ENCODE measurements at regions not wholly inside any gene's neighbourhood (a gene's known extent, or its start where the extent isn't known, plus 50 kb on each side); places are given as distances from the start of the nearest gene placed in this dataset.

DNA sequence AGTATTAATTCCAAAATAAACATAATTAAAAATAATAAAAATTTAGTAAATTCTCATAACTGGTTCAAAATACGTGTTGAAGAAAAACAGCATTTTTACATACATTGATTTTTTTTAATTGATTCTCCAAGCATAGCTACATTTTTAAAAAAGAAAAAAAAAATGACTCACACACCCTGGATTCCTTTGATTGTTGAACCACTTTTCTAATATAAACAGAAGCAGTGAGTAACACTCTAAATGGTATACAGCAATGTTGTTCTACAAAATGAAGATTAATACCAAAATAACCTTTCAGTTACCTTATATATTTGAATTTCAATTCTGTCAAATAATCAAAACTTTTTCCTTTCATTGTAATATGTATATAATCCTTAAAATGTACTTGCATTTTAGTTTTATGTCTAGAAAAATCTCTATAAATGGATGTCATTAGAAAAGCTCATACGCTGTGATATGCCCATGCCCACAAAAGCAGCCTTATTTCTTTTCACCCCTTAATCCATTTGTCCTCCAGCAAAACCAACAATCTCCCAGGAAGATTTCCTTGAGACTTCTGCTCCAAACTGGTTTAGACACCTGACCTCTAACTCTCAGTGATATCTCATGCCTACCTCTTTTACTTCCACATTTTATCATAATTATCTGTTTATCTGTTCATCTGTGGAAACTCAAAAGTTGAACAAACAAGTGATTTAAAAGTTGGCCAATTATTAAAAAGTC, 246.4 kb upstream of the NR5A2 start:
- TF ChIP-seq, protein P1, sequence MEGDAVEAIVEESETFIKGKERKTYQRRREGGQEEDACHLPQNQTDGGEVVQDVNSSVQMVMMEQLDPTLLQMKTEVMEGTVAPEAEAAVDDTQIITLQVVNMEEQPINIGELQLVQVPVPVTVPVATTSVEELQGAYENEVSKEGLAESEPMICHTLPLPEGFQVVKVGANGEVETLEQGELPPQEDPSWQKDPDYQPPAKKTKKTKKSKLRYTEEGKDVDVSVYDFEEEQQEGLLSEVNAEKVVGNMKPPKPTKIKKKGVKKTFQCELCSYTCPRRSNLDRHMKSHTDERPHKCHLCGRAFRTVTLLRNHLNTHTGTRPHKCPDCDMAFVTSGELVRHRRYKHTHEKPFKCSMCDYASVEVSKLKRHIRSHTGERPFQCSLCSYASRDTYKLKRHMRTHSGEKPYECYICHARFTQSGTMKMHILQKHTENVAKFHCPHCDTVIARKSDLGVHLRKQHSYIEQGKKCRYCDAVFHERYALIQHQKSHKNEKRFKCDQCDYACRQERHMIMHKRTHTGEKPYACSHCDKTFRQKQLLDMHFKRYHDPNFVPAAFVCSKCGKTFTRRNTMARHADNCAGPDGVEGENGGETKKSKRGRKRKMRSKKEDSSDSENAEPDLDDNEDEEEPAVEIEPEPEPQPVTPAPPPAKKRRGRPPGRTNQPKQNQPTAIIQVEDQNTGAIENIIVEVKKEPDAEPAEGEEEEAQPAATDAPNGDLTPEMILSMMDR (conservative IDR thresholded peaks at IDR 0.05) = no peak
- H3K27ac ChIP-seq = no peak overlapping the region

DNA sequence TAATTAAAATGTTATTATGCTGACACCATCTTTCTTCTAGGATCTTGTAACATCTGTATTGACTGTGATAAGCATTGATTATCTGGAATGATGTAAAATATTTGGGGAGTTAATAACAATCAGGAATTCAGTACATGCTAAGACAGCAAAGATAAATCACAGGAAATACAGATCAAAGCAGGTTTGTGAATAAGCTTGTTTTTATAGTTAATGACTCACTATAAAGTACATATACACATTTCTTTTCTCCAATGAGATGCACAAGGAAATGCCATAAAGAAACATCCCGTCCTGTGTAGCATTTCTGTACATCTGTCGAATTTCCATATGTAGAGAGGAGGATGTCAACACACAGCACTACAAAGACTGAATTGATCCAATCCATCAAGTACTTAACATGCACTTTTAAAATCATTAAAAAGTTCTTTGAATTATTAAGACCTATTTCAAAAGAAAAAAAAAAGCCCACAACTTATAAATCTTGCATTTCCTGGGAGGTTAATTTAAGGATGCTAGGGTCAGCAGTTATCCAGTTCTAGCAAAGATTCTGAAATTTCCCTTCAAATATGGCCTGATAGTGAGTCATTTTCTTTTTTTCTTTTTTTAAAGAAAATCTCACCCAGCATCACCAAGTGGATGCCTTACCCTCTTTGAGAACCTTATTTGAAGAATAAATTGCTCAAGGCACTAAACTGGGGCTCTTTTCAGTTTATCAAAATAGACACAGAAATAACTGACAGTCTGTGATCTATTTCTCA, 243.2 kb upstream of the NR5A2 start:
- no peak overlapping the region for H3K27ac ChIP-seq
- TF ChIP-seq, protein P1 (conservative IDR thresholded peaks at IDR 0.05) = no peak

DNA sequence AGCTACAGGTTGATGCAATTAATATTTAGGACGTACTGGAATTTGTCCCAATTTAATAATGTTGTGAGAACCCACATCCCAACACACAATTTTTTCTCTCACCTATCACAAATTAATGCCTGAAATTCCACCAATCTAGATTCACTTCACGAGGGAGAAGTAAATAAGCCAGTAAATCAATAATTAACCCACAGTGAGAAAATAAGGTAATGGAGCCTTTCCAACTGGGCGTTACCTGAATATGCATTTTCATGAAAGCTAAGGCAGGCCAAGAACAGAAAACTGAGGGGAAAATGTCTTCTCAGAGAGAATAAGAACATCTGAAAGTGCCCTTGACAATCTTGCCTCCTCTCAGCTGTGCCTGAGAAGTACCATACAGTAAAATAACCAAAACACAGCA, 240.8 kb upstream of the NR5A2 start:
- TF ChIP-seq, protein P1 (conservative IDR thresholded peaks at IDR 0.05) = no peak
- H3K27ac ChIP-seq = no peak overlapping the region

DNA sequence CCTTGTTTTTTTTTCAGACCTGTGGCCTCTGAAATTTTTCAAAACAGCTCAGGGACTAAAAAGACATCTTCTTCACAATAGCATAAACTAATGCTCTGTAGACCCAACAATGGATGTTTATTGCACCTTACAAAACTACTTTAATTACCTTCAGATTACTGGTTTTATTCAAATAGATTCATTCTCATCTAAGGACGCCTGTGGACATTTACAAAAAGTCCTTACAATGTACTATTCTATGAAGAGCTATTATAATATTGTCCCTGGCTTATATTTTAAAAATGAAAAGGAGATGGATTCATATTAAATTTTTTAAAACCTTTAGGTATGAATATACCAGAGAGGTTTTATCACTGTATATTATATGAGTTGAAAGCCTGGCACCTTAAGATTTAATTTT, 238.4 kb upstream of the NR5A2 start:
- TF ChIP-seq, protein P1 (conservative IDR thresholded peaks at IDR 0.05) = no peak
- no peak overlapping the region for H3K27ac ChIP-seq

DNA sequence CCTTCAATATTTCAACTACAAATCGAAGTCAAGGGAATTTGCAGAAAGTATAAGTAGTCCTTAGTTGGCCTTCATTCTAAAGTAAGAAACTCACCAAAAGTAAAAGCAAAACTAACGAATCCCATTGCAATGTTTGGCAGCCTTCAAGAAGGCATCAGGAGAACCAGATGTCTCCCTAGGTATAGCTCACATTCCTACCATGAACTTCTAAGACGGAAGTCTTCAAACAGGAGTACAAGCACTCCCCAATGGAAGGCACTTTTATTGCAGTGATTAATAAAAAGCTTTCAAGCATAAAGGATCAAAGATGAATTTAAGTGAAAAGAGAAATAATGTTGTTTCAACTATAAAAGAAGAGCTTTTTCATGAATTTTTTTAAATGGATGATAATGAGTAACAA, 236.0 kb upstream of the NR5A2 start:
- TF ChIP-seq, protein P1 (conservative IDR thresholded peaks at IDR 0.05) = no peak
- H3K27ac ChIP-seq = no peak overlapping the region

DNA sequence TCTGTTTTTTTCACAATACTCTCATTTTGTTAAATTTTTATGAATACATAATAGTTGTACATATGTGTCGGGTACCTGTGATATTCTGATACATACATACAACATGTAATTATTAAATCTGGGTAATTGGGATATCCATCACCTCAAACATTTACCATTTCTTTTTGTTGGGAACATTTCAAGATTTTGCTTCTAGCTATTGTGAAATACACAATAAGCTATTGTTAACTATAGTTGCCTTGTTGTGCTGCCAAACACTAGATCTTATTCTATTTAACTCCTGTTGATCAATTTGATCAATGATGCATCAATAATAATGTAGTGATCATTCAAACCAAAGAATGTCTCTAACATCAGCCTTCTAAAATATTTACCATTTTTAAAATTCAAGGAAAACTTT, 234.6 kb upstream of the NR5A2 start:
- TF ChIP-seq, protein P1 (conservative IDR thresholded peaks at IDR 0.05) = no peak
- H3K27ac ChIP-seq = no peak overlapping the region

DNA sequence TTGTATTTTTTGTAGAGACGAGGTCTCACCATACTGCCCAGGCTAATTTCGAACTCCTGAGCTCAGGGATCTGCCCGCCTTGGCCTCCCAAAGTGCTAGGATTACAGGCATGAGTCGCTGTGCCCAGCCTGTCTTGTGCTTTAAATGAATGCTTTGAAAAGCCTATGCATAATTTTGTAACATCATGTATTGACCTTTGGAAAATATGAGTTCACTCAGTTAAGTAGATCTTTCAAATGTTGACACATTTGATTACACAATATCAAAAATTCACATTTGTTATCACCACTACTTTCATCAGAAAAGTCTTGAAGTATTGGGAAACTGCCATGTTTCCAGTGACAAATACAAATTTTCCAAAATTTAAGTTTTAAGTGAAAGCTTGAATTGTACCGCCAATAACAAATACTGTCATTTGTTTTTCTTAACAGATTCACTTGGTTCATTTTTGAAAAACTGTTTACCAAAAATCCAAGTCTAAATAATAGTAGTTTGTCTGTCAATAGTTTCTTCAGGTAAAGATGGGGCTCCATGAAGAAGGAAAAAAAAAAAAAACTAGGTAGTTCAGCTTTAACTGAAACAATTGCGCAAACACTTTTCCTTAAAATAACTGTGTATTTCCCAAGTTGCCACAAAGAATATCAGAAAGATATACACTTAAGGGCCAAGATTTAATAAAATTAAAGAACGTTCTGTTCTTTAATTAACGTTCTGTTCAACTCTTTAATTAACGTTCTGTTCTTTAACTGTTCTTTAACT, 233.2 kb upstream of the NR5A2 start:
- TF ChIP-seq, protein P1 (conservative IDR thresholded peaks at IDR 0.05) = no peak
- no peak overlapping the region for H3K27ac ChIP-seq

All from VCaP (cell line).